ENCODE measurements at regions not wholly inside any gene's neighbourhood (a gene's known extent, or its start where the extent isn't known, plus 50 kb on each side); places are given as distances from the start of the nearest gene placed in this dataset.
"Not testable (repeated sequence)": the region's sequence is repeated elsewhere in the genome, so short reads cannot be mapped to it uniquely, and the experiment has no call there.

GRCh38 chr16:59913666-59914065, 1179.5 kb upstream of the GOT2 start:
- no peak for DNase-seq

GRCh38 chr16:59909262-59909661, 1175.1 kb upstream of the GOT2 start:
- DNase-seq, result no peak

GRCh38 chr16:59907611-59908010, 1173.5 kb upstream of the GOT2 start:
- DNase-seq, result no peak

DNA sequence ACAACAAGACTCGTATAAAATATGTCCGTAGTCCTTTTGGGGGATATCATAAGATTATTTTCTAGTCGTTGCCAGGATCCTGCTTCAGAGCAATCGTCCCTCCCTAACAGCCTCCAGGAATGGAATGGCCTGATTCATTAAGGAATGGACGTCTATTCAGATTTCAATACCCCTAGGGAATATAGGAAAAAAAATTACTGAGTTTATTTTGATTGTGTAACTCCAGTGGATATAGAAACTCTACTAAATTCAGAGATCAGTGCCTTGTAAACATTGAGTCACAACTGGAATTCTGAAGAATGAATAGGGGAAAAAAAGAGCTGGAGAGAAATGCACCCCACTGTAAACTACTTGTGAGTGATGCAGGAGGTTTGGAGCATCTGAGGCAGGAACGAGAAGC, 1171.5 kb upstream of the GOT2 start:
- no peak for DNase-seq

DNA sequence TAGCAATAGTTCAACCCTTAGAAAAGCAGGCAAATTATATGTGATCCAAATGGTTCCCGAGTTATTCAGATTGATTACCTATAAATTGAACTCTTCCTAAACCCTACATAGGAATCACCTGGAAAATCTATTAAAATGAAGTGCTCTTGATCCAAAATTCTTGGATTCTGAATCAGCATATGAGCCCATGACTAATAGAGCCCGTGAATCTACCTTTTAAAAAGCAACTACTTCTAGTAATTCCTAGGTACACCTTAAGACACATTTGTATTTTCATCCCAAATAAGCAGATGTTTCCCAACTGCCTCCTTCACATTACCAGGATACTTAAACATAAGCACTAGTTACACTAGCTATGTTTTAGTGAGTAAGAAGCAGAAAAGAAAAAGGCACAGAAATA, 1171.0 kb upstream of the GOT2 start:
- no peak for DNase-seq

GRCh38 chr16:59899940-59900339, 1165.8 kb upstream of the GOT2 start:
- no peak for DNase-seq

DNA sequence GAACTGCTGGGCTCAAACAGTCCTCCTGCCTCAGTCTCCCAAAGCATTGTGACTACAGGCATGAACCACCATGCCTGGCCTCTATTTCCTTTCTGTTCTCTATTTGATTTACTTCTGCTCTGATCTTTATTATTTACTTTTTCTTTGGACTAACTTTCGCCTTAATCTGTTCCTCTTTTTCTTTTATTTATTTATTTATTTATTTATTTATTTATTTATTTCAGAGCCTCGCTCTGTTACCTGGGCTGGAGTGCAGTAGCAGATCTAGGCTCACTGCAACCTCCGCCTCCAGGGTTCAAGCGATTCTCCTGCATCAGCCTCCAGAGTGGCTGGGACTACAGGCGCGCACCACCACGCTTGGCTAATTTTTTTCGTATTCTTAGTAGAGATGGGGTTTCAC, 1158.3 kb upstream of the GOT2 start:
- no peak for DNase-seq

DNA sequence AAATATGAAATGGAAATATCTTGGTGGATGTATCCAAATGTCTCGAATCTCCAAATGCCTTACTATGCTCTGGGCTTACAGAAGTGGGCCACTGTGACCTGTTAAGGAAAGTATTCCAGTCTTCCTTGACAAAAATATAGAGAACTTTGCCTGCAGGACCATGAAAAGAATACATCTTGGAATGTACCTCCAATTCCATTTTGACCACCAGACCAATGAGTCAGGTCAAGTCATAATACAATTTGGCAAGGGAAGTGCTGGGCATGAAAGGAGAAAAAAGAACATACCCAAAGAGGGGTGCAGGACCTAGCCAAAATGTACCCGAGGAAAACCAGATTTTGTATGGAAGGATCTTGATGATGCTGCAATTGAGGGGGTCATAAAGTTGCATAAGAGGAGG, 1153.7 kb upstream of the GOT2 start:
- no peak for DNase-seq

GRCh38 chr16:59886021-59886420, 1151.9 kb upstream of the GOT2 start:
- no peak for DNase-seq

DNA sequence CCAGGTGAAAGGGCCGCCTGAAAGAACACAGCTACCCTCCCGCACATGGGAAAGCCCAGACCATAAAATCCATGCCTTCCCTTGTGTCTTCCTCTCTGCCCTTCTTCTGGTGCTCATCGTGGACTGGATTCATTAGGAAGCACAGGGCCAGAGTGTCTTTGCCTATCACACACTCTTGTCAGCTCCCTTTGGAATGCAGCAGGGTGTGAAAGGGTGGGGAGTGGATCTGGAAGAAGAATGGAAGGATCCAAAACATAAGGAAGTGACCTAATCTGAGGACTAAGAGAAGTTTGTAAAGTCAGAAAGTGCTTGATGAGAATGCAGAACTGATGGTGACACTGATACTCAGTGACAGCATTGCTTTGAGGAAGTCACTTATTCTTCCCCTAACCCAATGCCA, 1147.3 kb upstream of the GOT2 start:
- DNase-seq, result no peak

GRCh38 chr16:59880611-59881010, 1146.5 kb upstream of the GOT2 start:
- no peak for DNase-seq

- DNase-seq, result no peak
These were observed 1144.9 kb upstream of the GOT2 start for GRCh38 chr16:59878999-59879398.

DNA sequence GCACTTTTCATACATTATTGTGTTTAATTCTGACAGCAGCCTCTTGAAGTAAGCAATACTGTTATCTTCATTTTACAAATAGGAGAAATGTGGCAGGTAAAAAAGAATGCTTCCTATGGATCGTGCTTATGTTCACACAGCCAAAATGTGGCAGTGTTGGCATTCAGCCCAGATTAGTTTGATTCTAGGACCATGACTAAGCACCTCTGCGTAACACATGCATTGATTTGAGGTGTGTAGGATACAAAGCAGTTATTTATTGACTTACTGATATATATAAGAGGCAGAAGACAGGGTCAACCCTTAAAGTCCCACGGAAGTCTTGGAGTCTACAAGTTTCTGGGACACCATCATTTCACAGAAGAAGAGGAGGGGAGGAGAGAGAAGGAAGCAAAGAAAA, 1144.4 kb upstream of the GOT2 start:
- no peak for DNase-seq

GRCh38 chr16:59864981-59865666, 1131.0 kb upstream of the GOT2 start:
- DNase-seq, result no peak

- no peak for DNase-seq
These were observed 1125.7 kb upstream of the GOT2 start for GRCh38 chr16:59859676-59860402.

GRCh38 chr16:59854846-59855439, 1120.8 kb upstream of the GOT2 start:
- DNase-seq, result no peak

- DNase-seq, result no peak
These were observed 1115.6 kb upstream of the GOT2 start for GRCh38 chr16:59849716-59850115.

GRCh38 chr16:59848296-59848695, 1114.2 kb upstream of the GOT2 start:
- DNase-seq, result no peak

- DNase-seq, result no peak
These were observed 1106.1 kb upstream of the GOT2 start for GRCh38 chr16:59840169-59840568.

- no peak for DNase-seq
These were observed 1092.7 kb upstream of the GOT2 start for GRCh38 chr16:59826767-59827166.

GRCh38 chr16:59809488-59809887, 1075.4 kb upstream of the GOT2 start:
- not testable (repeated sequence) for DNase-seq

DNA sequence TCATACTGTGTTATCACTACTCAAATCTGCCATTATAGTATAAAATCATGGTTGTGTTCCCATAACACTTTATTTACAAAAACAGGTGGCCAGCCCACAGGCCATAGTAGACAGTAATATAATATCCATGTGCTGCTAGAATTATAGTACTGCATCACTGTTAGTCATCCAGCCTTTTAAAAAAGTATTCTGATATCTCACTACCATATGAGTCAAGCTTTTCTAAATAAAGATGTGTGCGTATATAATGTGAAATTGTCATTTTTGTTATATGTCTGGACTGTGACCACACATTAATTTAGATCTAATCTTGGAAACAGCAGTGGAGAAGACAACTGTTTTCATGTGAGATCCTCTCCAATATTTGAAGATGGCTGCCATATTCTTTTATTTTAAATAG, 1049.1 kb upstream of the GOT2 start:
- DNase-seq, result no peak

DNA sequence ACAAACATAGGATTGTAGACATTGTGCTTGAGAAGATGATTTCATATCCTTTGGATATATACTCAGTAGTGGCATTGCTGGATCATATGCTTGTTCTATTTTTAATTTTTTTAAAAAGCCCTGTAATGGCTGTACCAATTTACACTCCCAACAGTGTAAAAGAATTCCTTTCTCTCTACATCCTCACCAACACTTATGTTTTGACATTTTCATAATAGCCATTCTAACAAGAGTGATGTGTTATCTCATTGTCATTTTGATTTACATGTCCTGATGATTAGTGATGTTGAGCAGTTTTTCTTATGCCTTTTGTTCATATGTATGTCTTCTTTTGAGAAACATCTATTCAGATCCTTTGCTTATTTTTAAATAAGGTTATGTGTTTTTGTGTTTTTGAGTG, 1039.2 kb upstream of the GOT2 start:
- no peak for DNase-seq

GRCh38 chr16:59759296-59759695, 1025.2 kb upstream of the GOT2 start:
- no peak for DNase-seq
